ENCODE measurements at regions not wholly inside any gene's neighbourhood (a gene's known extent, or its start where the extent isn't known, plus 50 kb on each side); places are given as distances from the start of the nearest gene placed in this dataset.

DNA sequence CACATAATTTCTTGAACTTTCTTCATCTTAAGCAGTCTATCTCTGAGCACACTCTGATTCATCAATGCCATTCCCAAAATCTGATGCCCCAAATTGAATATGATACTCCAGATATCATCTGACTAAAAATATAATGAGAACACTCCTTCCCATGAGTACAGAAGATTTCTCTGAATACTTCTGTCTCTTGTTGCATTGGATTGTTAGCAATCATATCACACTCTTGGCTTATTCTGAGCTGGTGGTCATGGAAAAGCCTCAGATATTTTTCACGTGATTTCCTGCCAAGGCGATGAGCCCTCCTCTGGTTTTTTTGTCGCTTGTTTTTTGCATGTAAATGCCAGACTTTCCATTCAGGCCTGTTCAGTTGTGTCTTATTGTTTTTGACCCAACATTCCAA, 87.2 kb downstream of the NOG start:
- Histone ChIP-seq H3K9me3 (ENCODE audit: control insufficient read depth in 2 of 2, insufficient read depth in 1 of 2, low read length in 1 of 2) (no peaks in the 10 kb centered on the region), H3K4me3 (ENCODE audit: low read length in 2 of 2) (no peak overlapping the region), H3K27me3 (ENCODE audit: control insufficient read depth in 2 of 2, insufficient read depth in 1 of 2, low read length in 1 of 2) (peaks cover 70 to 90% of the 10 kb centered on the region in 2 donors), H3K36me3 (ENCODE audit: control insufficient read depth in 2 of 2, insufficient read depth in 2 of 2, low read length in 1 of 2) (no peaks in the 10 kb centered on the region), H3K4me1 (ENCODE audit: control insufficient read depth in 2 of 2, insufficient read depth in 2 of 2, low read length in 2 of 2) (peaks cover 16 to 42% of the 10 kb centered on the region in 2 donors), H3K27ac (ENCODE audit: low read depth in 1 of 2, low read length in 1 of 2) (no peak overlapping the region)
- DNase-seq (ENCODE audit: low read depth in 6 of 9, low spot score in 9 of 9) = no peak
- 90% methylated on average over 3 of the region's 3 CpGs for WGBS

DNA sequence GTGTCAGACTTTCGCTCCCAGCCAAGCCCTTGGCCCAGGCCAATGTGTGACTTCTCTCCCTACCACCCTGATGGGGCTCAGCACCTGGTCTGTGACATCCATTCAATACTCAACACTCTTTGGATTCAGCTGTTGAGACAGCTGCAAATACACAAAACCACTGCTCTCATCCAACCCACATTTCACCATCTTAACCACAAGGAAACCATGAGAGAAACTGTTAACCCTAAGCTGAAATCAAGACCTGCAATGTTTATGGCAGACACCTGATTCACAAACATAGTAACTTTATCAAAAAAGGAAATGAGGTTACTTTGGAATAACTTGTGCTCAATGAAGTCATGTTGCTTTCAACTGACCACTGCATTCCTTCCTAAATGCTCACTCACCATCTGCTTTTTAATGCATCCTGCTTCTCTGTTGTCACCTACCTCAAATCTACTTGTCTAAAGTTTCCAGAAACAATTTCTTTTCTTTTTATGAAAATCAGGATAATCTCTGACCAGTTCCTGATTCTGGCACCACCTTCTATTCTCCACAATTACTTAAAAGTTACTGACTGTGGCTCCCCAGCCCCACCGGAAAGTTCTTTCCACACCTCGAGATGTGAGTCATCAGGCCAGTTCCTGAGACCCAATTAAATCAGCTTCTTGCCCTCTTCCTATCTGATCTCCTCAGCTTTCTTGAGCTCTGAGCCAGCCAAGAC, 88.2 kb downstream of the NOG start:
- peak; percentile 38 to 93 (median 69) for DNase-seq (ENCODE audit: low read depth in 6 of 9, low spot score in 9 of 9)
- peaks cover 66 to 92% of the 10 kb centered on the region in 2 donors for H3K27me3 ChIP-seq (ENCODE audit: control insufficient read depth in 2 of 2, insufficient read depth in 1 of 2, low read length in 1 of 2)
- peaks cover 16 to 37% of the 10 kb centered on the region in 2 donors for H3K4me1 ChIP-seq (ENCODE audit: control insufficient read depth in 2 of 2, insufficient read depth in 2 of 2, low read length in 2 of 2)
- 6% methylated on average over 3 of the region's 3 CpGs for WGBS
- no peak overlapping the region for H3K4me3 ChIP-seq (ENCODE audit: low read length in 2 of 2)
- H3K9me3 ChIP-seq (ENCODE audit: control insufficient read depth in 2 of 2, insufficient read depth in 1 of 2, low read length in 1 of 2) = no peaks in the 10 kb centered on the region
- no peak overlapping the region for H3K27ac ChIP-seq (ENCODE audit: low read depth in 1 of 2, low read length in 1 of 2)
- no peaks in the 10 kb centered on the region for H3K36me3 ChIP-seq (ENCODE audit: control insufficient read depth in 2 of 2, insufficient read depth in 2 of 2, low read length in 1 of 2)

DNA sequence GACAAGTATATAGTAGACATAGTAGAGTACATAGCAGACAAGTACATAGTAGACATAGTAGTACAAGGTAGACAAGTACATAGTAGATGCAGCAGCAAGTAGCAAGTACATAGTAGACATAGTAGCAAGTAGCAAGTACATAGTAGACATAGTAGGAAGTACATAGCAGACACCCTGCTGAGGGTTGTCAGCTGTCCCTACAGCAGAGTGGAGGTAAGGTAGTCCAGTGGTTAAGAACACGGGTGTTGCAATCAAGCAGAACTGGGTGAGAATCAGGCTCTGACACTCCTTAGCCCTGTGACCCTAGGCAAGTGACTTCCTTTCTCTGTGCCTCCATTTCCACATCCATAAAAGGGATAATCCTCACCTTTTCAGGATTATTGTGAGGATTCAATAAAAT, 94.7 kb downstream of the NOG start:
- Histone ChIP-seq H3K27ac (ENCODE audit: low read depth in 1 of 2, low read length in 1 of 2) (no peak overlapping the region), H3K4me1 (ENCODE audit: control insufficient read depth in 2 of 2, insufficient read depth in 2 of 2, low read length in 2 of 2) (no peaks in the 10 kb centered on the region), H3K4me3 (ENCODE audit: low read length in 2 of 2) (no peak overlapping the region), H3K9me3 (ENCODE audit: control insufficient read depth in 2 of 2, insufficient read depth in 1 of 2, low read length in 1 of 2) (no peaks in the 10 kb centered on the region), H3K27me3 (ENCODE audit: control insufficient read depth in 2 of 2, insufficient read depth in 1 of 2, low read length in 1 of 2) (peaks cover 24 to 50% of the 10 kb centered on the region in 2 donors), H3K36me3 (ENCODE audit: control insufficient read depth in 2 of 2, insufficient read depth in 2 of 2, low read length in 1 of 2) (no peaks in the 10 kb centered on the region)
- WGBS = 98% methylated on average over 1 of the region's 1 CpG
- no peak for DNase-seq (ENCODE audit: low read depth in 6 of 9, low spot score in 9 of 9)

DNA sequence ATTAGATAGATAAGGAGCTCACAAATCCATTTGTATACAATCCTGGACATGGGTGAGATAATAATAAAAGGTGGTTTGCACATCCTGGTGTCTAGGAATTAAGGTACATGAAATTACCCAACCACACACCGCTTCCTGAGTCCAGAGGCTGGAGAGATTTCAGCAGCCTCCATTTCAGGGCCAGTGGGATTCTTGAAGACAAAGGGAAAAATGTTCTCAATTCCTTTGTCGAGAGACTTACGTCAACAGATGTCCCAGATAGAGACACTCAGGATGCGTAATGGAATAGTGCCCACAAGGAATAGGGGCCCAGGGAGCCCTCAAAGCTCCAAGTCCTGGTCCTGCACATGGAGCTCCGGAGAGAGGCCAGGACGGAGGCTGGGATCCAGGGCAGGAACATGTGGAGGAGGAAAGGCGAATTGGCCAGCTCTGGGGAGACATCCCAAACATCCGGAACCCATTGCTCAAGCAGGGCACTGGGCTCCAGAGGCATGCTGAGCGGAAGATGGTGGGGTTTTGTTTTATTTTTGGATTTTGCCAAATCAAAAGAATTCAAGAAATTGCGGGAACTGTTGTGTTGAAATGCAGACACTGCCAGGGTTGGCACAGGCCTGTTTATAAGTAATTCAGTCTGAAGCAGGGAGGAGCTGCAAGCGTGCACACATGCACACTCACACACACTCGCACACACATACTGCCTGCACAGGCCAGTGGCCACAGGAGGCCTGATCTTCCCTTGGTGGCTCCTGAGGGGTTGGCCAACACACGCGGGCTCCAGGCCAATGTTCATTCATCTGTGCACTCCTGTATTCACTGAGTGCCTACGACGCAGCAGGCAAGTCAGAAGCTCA, 97.2 kb downstream of the NOG start:
- DNase-seq (ENCODE audit: low read depth in 6 of 9, low spot score in 9 of 9) = no peak
- Histone ChIP-seq H3K36me3 (ENCODE audit: control insufficient read depth in 2 of 2, insufficient read depth in 2 of 2, low read length in 1 of 2) (no peaks in the 10 kb centered on the region), H3K27me3 (ENCODE audit: control insufficient read depth in 2 of 2, insufficient read depth in 1 of 2, low read length in 1 of 2) (peaks cover 6 to 25% of the 10 kb centered on the region in 2 donors), H3K4me3 (ENCODE audit: low read length in 2 of 2) (no peak overlapping the region), H3K27ac (ENCODE audit: low read depth in 1 of 2, low read length in 1 of 2) (no peak overlapping the region), H3K4me1 (ENCODE audit: control insufficient read depth in 2 of 2, insufficient read depth in 2 of 2, low read length in 2 of 2) (no peaks in the 10 kb centered on the region), H3K9me3 (ENCODE audit: control insufficient read depth in 2 of 2, insufficient read depth in 1 of 2, low read length in 1 of 2) (no peaks in the 10 kb centered on the region)
- 97% methylated on average over 16 of the region's 16 CpGs for WGBS

DNA sequence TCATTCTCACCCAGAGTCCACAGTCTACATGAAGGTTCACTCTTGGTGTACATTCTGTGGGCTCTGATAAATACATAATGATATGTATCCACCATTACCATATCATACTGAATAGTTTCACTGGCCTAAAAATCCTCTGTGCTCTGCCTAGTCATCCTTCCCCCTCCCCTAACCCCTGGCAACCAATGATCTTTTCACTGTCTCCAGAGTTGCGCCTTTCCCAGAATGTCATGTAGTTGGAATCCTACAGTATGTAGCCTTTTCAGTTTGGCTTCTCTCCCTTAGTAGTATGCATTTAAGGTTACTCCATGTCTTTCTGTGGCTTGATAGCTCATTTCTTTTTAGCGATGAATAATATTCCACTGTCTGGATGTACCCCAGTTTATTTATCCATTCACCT, 101.3 kb downstream of the NOG start:
- H3K4me1 ChIP-seq (ENCODE audit: control insufficient read depth in 2 of 2, insufficient read depth in 2 of 2, low read length in 2 of 2) = no peaks in the 10 kb centered on the region
- H3K36me3 ChIP-seq (ENCODE audit: control insufficient read depth in 2 of 2, insufficient read depth in 2 of 2, low read length in 1 of 2) = no peaks in the 10 kb centered on the region
- no peaks in the 10 kb centered on the region for H3K9me3 ChIP-seq (ENCODE audit: control insufficient read depth in 2 of 2, insufficient read depth in 1 of 2, low read length in 1 of 2)
- peaks cover 3 to 10% of the 10 kb centered on the region in 2 donors for H3K27me3 ChIP-seq (ENCODE audit: control insufficient read depth in 2 of 2, insufficient read depth in 1 of 2, low read length in 1 of 2)
- no peak for DNase-seq (ENCODE audit: low read depth in 6 of 9, low spot score in 9 of 9)
- no peak overlapping the region for H3K4me3 ChIP-seq (ENCODE audit: low read length in 2 of 2)
- H3K27ac ChIP-seq (ENCODE audit: low read depth in 1 of 2, low read length in 1 of 2) = no peak overlapping the region
- 98% methylated on average over 2 of the region's 2 CpGs for WGBS

DNA sequence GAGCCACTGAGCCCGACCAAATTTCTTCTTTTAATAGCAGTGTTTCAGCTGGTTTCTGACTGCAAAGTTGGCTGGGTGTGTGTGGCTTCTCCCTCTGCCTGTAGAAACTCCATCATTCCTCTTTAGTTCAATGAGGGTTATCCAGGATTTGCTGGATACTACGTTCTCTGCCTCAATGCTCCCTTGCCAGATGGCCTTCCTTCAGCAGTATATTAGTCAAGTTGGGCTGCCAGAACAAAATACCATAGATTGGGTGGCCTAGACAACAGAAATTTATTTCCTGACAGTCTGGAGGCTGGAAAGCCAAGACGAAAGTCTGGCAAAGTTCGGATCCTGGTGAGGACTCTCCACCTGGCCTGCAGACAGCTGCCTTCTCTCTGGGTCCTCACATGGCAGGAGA, 103.7 kb downstream of the NOG start:
- no peaks in the 10 kb centered on the region for H3K9me3 ChIP-seq (ENCODE audit: control insufficient read depth in 2 of 2, insufficient read depth in 1 of 2, low read length in 1 of 2)
- no peak for DNase-seq (ENCODE audit: low read depth in 6 of 9, low spot score in 9 of 9)
- H3K27ac ChIP-seq (ENCODE audit: low read depth in 1 of 2, low read length in 1 of 2) = no peak overlapping the region
- no peaks in the 10 kb centered on the region for H3K36me3 ChIP-seq (ENCODE audit: control insufficient read depth in 2 of 2, insufficient read depth in 2 of 2, low read length in 1 of 2)
- 92% methylated on average over 4 of the region's 4 CpGs for WGBS
- H3K4me3 ChIP-seq (ENCODE audit: low read length in 2 of 2) = no peak overlapping the region
- H3K27me3 ChIP-seq (ENCODE audit: control insufficient read depth in 2 of 2, insufficient read depth in 1 of 2, low read length in 1 of 2) = no peaks in the 10 kb centered on the region
- no peaks in the 10 kb centered on the region for H3K4me1 ChIP-seq (ENCODE audit: control insufficient read depth in 2 of 2, insufficient read depth in 2 of 2, low read length in 2 of 2)

DNA sequence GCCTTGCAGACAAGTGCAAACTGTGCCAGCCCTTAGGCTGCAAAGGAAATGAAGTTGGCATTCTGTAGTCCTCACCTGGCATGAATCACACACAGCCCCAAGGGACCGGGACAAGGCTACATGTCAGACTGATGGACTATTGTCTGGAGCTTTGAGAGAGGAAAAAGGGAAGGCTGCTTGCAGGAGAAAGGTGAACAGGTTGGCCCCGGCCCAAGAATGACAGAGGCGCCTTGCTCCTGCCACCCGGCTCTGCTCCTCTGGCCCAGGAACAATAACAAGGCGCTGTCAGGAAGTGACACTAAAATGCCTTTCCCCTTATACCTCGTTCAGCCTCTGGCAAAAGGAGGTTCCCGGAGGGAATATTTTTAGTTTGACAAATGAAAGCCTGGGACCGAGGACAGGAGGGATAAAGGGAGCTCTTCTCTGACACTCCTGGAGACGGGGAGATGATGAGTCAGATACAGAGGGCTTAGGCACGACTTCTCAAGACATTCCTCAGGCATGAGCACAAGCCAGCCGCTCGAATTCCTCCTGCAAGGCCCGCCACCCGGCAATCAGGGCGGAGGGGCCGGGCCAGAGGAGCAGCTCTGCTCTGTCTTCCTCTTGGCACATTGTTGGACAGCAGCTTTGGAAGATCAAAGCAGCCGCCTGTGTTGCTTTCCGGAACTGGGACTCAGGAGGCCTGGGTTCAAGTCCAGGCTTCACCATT, 105.8 kb downstream of the NOG start:
- DNase-seq (ENCODE audit: low read depth in 6 of 9, low spot score in 9 of 9) = no peak

DNA sequence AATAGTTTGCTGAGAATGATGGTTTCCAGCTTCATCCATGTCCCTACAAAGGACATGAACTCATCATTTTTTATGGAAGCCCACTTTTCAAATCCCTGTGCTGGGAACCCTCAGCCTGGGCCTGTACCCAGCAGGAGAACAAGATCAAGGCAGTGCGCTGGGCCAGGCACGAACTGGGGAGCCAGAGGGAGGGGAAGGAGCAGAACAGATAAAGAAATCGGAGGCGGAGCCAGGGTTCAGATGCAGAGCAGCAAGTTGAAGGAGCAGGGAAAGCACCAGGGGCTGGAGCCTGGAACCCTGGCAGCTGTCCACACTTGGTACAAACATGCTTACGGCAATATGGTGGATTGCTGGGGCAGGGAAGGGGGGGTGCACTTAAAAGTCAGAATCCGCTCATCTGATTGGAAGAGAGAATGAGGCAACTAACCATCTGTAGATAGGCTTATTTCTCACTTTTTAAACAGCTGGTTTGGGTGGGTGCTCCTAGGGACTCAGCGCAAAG, 107.5 kb downstream of the NOG start:
- Histone ChIP-seq H3K4me3 (ENCODE audit: low read length in 2 of 2) (no peak overlapping the region), H3K27me3 (ENCODE audit: control insufficient read depth in 2 of 2, insufficient read depth in 1 of 2, low read length in 1 of 2) (peaks cover 0 to 3% of the 10 kb centered on the region in 2 donors), H3K9me3 (ENCODE audit: control insufficient read depth in 2 of 2, insufficient read depth in 1 of 2, low read length in 1 of 2) (no peaks in the 10 kb centered on the region), H3K4me1 (ENCODE audit: control insufficient read depth in 2 of 2, insufficient read depth in 2 of 2, low read length in 2 of 2) (no peaks in the 10 kb centered on the region), H3K27ac (ENCODE audit: low read depth in 1 of 2, low read length in 1 of 2) (no peak overlapping the region), H3K36me3 (ENCODE audit: control insufficient read depth in 2 of 2, insufficient read depth in 2 of 2, low read length in 1 of 2) (no peaks in the 10 kb centered on the region)
- no peak for DNase-seq (ENCODE audit: low read depth in 6 of 9, low spot score in 9 of 9)
- 95% methylated on average over 7 of the region's 7 CpGs for WGBS

More for the DNA sequence above, 105.8 kb downstream of the NOG start:
- Histone ChIP-seq H3K4me3 (ENCODE audit: low read length in 2 of 2) (no peak overlapping the region), H3K9me3 (ENCODE audit: control insufficient read depth in 2 of 2, insufficient read depth in 1 of 2, low read length in 1 of 2) (no peaks in the 10 kb centered on the region), H3K4me1 (ENCODE audit: control insufficient read depth in 2 of 2, insufficient read depth in 2 of 2, low read length in 2 of 2) (no peaks in the 10 kb centered on the region), H3K27ac (ENCODE audit: low read depth in 1 of 2, low read length in 1 of 2) (no peak overlapping the region), H3K27me3 (ENCODE audit: control insufficient read depth in 2 of 2, insufficient read depth in 1 of 2, low read length in 1 of 2) (peaks cover 0 to 3% of the 10 kb centered on the region in 2 donors), H3K36me3 (ENCODE audit: control insufficient read depth in 2 of 2, insufficient read depth in 2 of 2, low read length in 1 of 2) (no peaks in the 10 kb centered on the region)
- WGBS = 88% methylated on average over 18 of the region's 18 CpGs
